ENCODE measurements at regions not wholly inside any gene's neighbourhood (a gene's known extent, or its start where the extent isn't known, plus 50 kb on each side); places are given as distances from the start of the nearest gene placed in this dataset.

- TF ChIP-seq CTCF (IDR thresholded peaks at IDR 0.05; ENCODE audit: insufficient read depth, low read length, severe bottlenecking): no peak
- no peak for FAIRE-seq
- Histone ChIP-seq H3K4me3 (ENCODE audit: low read depth, low read length) (no peak overlapping the region), H3K36me3 (ENCODE audit: control insufficient read depth, insufficient read depth, low read length) (peaks cover 1% of the 10 kb centered on the region), H3K27me3 (ENCODE audit: control insufficient read depth, insufficient read depth, low read length) (no peaks in the 10 kb centered on the region)
- no peak for DNase-seq (ENCODE audit: low read depth)
Observed at GRCh38 chr7:131014906-131015656, 281.1 kb upstream of the KLF14 start.

GRCh38 chr7:131015657-131015958, 281.6 kb upstream of the KLF14 start:
- no peak for TF ChIP-seq CTCF (IDR thresholded peaks at IDR 0.05; ENCODE audit: insufficient read depth, low read length, severe bottlenecking)
- DNase-seq (ENCODE audit: low read depth): peak; percentile 43
- no peak for FAIRE-seq
- no peaks in the 10 kb centered on the region for H3K27me3 ChIP-seq (ENCODE audit: control insufficient read depth, insufficient read depth, low read length)
- no peak overlapping the region for H3K4me3 ChIP-seq (ENCODE audit: low read depth, low read length)
- peaks cover 1% of the 10 kb centered on the region for H3K36me3 ChIP-seq (ENCODE audit: control insufficient read depth, insufficient read depth, low read length)

- no peak for TF ChIP-seq CTCF (IDR thresholded peaks at IDR 0.05; ENCODE audit: insufficient read depth, low read length, severe bottlenecking)
- peak; percentile 54 for DNase-seq (ENCODE audit: low read depth)
- FAIRE-seq: no peak
- H3K4me3 ChIP-seq (ENCODE audit: low read depth, low read length): no peak overlapping the region
- no peaks in the 10 kb centered on the region for H3K27me3 ChIP-seq (ENCODE audit: control insufficient read depth, insufficient read depth, low read length)
- H3K36me3 ChIP-seq (ENCODE audit: control insufficient read depth, insufficient read depth, low read length): peaks cover 1% of the 10 kb centered on the region
Observed at GRCh38 chr7:131016230-131016629, 282.2 kb upstream of the KLF14 start.

- Histone ChIP-seq H3K27me3 (ENCODE audit: control insufficient read depth, insufficient read depth, low read length) (no peaks in the 10 kb centered on the region), H3K4me3 (ENCODE audit: low read depth, low read length) (no peak overlapping the region), H3K36me3 (ENCODE audit: control insufficient read depth, insufficient read depth, low read length) (peaks cover 1% of the 10 kb centered on the region)
- FAIRE-seq (no peak), DNase-seq (ENCODE audit: low read depth) (no peak)
- no peak for TF ChIP-seq CTCF (IDR thresholded peaks at IDR 0.05; ENCODE audit: insufficient read depth, low read length, severe bottlenecking)
Observed at GRCh38 chr7:131019351-131019750, 285.3 kb upstream of the KLF14 start.

- Histone ChIP-seq H3K4me3 (ENCODE audit: low read depth, low read length) (no peak overlapping the region), H3K36me3 (ENCODE audit: control insufficient read depth, insufficient read depth, low read length) (no peaks in the 10 kb centered on the region), H3K27me3 (ENCODE audit: control insufficient read depth, insufficient read depth, low read length) (no peaks in the 10 kb centered on the region)
- FAIRE-seq (no peak), DNase-seq (ENCODE audit: low read depth) (no peak)
- TF ChIP-seq CTCF (IDR thresholded peaks at IDR 0.05; ENCODE audit: insufficient read depth, low read length, severe bottlenecking): no peak
Observed at GRCh38 chr7:131020759-131021261, 286.8 kb upstream of the KLF14 start.

GRCh38 chr7:131021460-131021859, 287.5 kb upstream of the KLF14 start:
- DNase-seq (ENCODE audit: low read depth) (no peak), FAIRE-seq (no peak)
- TF ChIP-seq CTCF (IDR thresholded peaks at IDR 0.05; ENCODE audit: insufficient read depth, low read length, severe bottlenecking): no peak
- Histone ChIP-seq H3K36me3 (ENCODE audit: control insufficient read depth, insufficient read depth, low read length) (no peaks in the 10 kb centered on the region), H3K4me3 (ENCODE audit: low read depth, low read length) (no peak overlapping the region), H3K27me3 (ENCODE audit: control insufficient read depth, insufficient read depth, low read length) (no peaks in the 10 kb centered on the region)

All from bronchial epithelial cell (primary cell).